NCI-H2107 treated with DMSO at 0.1 percent for 48 hours (cell line): ENCODE measurements at regions not wholly inside any gene's neighbourhood (a gene's known extent, or its start where the extent isn't known, plus 50 kb on each side); places are given as distances from the start of the nearest gene placed in this dataset.

Experiments
- DNase-seq: peaks from one replicate; lab custom pipeline; 2025; ENCODE audit not compliant: unreplicated experiment; lab: John Stamatoyannopoulos, UW

DNA sequence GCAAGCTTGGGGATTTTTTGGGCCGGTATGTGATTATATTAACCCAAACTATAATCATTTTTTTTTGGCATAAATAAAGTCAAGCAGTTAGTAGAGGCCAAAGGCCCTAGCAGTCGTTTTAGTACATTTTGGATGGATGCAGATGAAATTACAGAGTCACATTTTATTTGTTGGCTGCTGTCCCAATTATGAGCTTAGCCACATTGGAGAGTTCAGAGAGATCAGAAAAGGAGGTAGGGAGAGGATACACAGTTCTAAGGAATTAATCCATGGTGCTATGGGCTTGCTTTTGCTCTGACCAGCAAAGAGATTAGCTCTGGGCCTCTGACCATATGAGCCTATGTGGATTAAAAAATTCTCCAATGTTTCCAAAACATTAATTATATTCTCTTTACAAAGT is 395.1 kb downstream of the RAPGEF2 start:
- no peak for DNase-seq

DNA sequence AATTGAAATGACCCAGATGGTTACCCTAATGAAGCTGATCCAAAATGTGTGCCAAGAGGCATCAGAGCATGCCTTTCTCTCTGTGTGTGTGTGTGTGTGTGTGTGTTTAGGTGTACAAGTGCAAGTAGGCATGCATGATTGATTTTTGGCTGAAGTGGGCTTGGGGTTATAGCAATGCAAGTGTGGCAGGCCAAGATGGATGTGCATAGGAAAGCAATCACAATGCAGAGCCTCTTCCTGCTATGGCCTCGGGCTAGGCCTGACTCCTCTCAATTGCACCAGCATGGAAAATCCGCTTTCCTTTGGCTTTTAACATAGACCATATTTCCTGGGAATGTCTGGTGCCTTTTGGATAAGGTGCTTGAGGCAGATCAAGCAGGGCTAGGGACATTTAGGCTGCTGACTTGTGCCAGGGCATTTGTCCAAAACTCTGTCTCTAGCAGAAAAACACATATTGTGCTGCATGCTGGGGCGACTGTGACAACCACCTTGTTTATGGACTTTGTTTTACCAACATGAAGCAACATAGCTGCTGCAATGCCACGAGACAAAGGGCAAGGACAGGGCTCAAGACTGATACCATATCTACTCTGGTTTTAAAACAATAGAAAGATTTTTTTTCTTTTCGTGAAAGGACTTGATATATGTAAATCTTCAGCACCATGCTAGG is 395.7 kb downstream of the RAPGEF2 start:
- no peak for DNase-seq

DNA sequence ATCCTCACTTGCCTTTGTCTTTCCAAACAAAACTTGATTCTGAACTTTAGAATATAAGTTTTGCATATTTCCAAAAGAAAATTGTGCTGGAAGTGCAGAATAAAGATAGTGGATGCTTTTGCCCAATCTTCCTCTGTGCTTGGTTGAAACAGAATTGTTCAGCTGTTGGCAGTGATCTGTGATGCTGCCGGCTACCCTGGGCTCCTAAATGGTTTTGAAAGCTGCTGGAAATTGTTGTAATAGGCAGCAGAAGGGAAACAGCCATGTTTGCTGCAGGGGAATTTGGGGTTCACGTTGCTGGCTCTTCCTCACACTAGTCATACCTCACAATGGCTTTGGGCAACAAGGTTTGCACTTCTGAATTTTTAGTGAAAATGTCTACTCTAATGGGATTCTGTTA is 398.0 kb downstream of the RAPGEF2 start:
- DNase-seq: no peak

- no peak for DNase-seq
Measured at GRCh38 chr4:159503236-159504008, 400.5 kb downstream of the RAPGEF2 start.

GRCh38 chr4:159504684-159505083 is 401.8 kb downstream of the RAPGEF2 start:
- DNase-seq: no peak

DNA sequence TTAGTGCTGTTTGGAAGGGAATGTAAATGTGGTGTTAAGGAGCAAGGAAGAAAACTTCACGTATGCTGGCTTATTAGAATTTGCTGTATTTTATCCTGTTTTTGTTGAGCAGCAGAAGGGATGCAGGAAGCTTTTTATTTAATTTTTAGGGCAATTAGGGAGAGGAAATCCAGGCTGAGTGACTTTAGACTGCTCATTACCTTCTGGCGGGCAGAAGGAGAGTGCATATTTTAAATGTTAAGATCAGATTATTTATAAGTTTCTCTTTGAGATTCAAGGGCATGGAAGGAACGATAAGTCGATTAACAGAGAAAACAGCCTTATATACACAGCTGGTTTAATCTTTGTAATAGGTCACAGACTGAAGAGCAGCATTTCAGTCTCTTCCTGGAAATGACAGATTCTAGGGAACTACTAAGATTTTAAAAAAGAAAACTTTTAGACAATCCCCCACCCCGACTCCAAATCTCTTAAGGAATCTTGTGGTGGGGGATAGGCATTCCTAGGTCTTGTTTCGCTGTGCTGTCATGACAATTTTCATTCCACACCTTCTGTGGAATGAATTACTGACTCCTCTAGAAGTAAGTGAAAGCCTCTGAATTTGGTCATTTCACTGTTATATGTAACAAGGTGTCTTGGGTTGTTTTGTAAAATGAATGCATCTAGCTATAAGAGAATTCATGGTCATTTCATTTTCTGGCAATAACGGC is 402.5 kb downstream of the RAPGEF2 start:
- no peak for DNase-seq

DNA sequence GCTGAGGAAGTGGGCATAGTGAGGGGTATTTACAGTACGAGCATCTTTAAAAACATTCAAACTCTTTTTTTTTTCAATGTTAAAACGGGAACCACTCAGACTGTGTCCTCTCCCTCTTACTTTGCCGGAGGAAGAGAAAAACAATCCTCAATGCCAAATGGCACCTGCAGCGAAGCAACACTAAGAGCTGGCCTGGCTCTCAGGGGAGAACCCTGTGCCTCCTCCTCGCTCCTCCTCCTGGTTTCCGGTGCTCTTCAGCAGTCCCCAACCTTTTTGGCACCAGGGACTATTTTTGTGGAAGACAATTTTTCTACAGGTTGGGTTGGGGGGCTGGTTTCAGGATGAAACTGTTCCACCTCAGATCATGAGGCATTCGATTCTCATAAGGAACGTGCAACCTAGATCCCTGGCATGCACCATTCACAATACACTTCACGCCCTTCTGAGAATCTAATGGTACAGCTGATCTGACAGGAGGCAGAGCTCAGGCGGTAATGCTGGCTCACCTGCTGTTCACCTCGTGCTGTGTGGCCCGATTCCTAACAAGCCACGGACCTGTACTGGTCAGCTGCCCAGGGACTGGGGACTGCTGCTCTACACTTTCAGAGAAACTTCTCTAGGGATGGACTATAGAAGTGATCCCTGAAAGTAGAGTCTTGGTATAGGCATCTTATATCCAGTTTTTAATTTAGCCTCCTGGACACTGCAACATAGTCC is 404.1 kb downstream of the RAPGEF2 start:
- DNase-seq: no peak

DNA sequence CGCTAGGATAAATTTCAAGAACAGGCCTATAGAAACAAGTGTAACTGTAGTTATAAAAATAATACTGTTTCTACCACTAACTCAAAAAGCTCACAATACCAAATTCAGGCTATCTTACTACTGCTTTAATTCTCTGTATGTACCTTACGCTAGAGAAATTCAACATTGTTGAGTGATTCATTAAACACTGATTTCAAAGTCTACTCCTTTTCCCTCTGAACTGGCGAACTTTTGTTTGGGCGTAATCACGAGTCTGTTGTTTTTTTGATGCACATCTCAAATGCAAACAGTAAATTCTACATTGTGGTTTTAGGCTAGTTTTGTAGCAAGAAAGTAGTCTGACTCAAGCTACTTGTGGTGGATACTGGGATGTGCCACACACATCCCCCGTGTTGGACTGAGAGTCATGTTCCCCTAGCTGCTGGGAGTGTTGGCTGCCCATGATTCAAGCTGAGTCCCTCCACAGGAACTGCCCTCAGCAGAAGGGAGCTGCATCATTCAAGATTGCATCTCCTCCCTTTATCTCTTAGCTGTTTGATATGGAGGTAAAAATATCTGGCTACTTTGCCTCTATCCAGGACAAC is 406.1 kb downstream of the RAPGEF2 start:
- DNase-seq: no peak

- no peak for DNase-seq
Measured at GRCh38 chr4:159512348-159512747, 409.5 kb downstream of the RAPGEF2 start.

DNA sequence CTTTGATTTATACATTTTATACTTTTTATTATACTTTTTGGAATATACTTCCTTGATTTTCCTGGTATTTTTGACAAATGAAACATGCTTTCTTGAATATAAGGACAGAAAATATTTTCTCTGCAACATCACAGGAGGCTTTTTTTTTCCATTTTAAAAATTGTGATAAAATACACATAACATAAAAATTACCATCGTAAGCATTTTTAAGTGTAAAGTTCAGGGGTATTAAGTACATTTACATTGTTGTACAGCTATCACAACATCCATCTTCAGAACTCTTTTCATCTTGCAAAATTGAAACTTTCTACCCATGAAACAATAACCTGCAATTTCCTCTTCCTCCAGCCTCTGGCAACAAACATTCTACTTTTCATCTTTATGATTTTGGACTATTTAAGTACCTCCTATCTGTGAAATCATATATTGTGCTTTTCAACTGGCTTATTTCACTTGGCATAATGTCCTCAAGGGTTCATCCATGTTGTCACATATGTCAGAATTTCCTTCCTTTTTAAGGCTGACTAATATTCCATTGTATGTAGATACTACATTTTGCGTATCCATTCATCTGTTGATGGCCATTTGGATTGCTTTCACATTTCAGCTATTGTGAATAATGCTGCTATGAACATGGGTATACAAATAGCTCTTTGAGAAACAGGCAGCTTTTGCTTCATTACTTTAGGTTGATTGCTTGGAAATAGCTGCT is 412.6 kb downstream of the RAPGEF2 start:
- DNase-seq: no peak

DNA sequence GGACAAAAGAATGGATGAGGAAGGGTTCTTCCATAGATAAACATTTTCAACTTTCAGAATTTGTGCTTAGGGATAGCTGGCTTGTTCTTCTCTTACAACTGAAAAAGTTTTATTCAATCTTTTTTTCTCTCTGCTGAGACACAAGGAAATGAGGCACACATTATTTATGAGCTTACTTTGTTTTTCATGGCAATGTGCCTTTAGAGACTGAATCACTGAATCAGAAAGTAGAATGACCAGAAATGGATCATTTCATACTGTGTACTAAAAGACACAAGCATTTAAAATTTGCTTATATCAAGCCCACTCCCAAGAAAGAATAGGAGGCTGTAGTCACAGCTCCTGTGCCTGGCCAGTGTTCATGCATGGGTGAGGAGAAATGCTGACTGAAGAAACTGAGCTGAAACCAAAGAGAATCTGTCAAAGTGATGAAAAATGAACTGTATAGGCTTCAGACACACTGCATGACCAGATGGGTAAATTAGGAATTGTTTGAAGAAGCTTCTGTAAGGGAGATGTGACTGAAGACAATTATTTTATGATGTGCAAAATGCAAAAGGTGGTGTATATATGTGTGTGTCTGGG is 413.8 kb downstream of the RAPGEF2 start:
- DNase-seq: no peak

DNA sequence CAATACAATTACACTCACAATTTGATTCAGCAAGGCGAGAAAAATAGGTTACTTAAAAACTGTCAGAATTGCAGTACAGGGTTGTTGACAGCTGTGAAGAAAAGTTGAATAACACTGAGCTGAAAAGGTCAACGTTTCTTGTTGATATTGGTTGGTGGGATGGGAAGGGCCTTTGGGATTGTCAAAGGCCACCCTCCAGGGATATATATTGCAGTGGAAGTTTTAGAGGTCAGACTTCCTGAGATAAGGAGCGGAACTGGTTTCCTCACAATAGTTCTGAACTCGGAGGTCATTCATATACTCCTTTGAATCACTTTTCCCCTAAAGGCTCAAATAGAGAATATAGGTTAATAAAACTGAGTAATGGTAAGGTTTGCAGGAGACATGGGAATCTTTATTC is 417.2 kb downstream of the RAPGEF2 start:
- no peak for DNase-seq

DNA sequence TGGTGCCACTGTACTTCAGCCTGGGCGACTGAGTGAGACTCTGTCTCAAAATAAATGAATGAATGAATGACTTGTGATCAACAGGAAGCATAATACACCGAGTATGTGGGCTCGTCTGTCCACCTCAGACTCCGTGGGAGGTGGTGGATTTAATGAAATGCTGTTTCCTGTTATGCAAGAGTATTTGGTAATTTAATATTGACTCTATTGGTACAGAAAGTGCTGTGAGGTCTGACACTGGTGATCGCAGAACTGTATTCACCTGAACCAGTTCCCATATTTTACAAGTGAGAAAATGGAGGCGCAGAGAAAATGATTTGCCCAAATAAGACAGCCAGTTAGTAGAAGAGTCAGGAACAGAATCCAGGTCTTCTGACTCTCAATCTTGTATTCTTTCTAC is 423.3 kb downstream of the RAPGEF2 start:
- DNase-seq: no peak

DNA sequence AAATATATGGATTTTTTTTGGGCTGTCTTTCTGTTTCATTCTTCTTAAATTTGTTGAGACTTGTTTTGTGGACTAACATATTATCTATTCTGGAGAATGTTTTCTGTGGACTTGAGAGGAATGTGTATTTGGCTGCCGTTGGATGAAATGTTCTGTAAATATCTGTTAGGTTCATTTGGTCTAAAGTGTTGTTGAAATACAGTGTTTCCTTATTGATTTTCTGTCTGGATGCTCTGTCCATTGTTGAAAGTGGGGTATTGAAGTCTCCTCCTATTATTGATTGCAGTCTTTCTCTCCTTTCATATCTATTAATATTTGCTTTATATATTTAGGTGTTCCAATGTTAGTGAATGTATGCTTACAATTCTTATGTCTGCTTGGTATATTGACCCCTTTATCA is 431.8 kb downstream of the RAPGEF2 start:
- no peak for DNase-seq

- no peak for DNase-seq
Measured at GRCh38 chr4:159538556-159538955, 435.7 kb downstream of the RAPGEF2 start.

GRCh38 chr4:159540038-159540437 is 437.2 kb downstream of the RAPGEF2 start:
- no peak for DNase-seq

DNA sequence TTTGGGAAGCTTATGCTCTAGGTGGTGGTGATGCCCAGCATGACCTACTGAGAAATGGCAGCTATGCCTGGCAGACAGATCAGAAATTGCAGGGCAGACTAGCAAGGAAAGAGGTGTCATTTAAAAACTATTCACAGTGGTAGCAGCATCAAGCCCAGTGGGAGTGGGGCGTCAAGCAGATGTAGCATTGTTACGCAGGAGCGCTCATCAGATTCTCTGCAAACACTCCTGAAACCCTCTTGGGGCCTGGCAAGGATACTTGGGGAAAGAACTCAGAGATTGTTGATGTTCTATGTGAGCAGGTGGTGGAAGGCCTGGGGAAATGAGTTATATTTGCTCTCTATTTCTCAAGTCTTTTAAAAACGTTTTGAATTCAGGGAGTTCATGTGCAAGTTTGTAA is 437.6 kb downstream of the RAPGEF2 start:
- DNase-seq: no peak

GRCh38 chr4:159541143-159541542 is 438.3 kb downstream of the RAPGEF2 start:
- DNase-seq: no peak

DNA sequence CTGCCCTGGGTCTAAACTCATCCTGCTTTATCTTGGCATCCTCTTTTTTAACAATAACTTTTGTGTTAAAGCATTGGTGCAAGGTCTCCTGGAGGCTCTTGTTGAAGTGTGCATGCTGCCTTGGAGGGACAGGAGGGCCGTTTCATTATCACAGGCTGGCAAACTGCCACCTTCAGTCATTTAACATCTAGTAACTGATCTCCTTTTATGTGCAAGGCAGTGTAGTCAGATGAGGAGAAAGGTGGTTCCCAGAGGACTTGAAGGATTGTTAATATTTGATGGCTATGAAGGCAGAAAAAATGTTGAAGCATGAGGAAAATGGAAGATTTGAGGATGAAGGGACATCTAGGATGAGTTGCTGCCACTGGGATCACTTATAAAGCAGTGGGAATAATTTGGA is 439.4 kb downstream of the RAPGEF2 start:
- DNase-seq: no peak

DNA sequence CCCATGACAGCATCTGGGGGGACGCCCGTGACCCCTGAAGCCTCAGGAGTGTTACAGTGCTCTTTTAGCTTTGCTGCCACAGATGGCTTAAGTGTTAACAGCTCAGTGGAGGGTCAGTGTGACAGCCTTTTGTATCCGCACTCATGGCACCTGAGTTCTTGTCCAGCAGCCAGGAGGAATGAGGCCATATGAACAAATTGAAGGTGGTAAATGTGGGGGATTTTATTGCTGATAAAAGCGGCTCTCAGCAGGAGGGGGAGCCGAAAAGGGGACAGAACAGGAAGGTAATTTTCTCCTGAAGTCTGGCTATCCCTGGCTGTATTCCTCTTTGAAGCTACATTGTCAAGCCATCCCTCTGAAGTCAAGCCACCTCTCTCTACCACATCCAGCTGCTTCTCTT is 441.0 kb downstream of the RAPGEF2 start:
- DNase-seq: no peak
